ENCODE measurements at regions not wholly inside any gene's neighbourhood (a gene's known extent, or its start where the extent isn't known, plus 50 kb on each side); places are given as distances from the start of the nearest gene placed in this dataset.
"Not testable (repeated sequence)": the region's sequence is repeated elsewhere in the genome, so short reads cannot be mapped to it uniquely, and the experiment has no call there.

DNA sequence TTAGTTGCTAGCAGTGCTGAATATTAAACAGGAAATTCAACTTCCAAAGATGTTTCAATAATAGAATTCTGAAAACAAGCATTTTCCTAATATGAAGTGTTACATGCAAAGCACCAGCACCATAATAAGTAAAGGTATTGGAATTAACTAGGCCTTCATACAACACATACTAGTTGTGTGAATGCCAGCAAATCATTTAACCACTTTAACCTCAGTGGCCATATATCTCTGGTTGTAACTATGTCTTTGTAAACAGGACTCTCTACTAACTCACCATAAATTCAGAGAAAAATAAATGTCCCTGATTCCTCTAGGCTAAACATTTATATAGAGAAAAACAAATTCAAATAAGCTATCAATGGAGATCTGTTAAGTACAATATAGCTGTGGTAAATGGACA, 175.7 kb upstream of the NBPF9 start:
- not testable (repeated sequence) for DNase-seq

DNA sequence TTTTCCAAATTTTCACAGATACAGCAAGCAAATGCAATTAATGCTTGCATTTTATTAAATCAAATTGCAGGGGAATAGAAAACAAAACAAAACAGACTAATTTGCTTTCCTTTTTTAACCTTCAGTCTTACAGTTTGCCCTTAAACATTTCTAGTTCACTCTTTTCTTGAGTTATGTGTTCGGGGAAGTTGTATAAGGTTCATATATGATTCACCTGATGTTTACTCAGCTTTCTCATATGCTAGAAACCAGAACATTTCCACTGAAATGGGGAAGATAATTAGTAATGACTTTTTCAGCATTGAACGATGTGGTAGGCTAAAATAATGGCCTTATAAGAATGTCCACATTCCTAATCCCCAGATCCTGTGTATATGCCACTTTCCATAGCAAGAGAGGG, 176.2 kb upstream of the NBPF9 start:
- DNase-seq = not testable (repeated sequence)

DNA sequence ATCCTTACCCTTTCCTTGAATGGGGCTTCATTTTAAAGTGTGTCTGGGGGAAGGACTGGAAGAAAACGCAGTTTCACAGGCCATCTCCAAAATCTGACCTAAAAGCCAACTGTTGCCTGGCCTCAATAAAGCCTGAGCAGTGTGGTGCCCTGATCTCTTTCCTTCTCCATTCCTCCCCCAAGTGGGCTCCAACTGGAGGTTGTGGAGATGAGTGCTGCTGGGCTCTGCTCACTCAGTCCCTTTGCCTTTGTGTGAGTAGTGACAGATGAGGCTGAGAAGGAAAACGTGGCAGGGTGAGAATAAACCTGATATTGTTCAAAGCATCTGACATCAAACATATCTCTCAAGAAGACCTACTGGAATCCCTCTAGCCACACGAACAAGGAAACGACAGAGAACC, 181.4 kb upstream of the NBPF9 start:
- DNase-seq = not testable (repeated sequence)

DNA sequence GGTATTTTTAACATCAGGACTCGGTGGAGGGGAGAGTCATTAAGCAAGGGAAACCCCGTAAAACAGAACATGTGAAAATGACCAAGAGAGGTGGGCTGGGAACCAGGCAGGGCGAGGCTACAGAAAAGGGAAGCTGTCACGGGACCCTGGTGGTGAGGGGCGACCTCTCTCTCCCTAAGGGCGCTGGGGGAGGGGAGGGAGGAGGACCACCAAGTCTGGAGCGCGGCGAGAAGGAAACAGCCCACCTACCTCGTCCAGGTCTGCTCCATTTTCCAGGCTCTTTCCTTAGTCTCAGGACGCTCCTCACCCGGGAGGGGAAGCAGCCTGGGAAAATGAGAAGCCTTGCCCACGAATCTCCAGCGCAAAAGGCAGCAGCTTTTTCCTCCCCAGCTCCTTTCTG, 181.9 kb upstream of the NBPF9 start:
- DNase-seq = not testable (repeated sequence)

DNA sequence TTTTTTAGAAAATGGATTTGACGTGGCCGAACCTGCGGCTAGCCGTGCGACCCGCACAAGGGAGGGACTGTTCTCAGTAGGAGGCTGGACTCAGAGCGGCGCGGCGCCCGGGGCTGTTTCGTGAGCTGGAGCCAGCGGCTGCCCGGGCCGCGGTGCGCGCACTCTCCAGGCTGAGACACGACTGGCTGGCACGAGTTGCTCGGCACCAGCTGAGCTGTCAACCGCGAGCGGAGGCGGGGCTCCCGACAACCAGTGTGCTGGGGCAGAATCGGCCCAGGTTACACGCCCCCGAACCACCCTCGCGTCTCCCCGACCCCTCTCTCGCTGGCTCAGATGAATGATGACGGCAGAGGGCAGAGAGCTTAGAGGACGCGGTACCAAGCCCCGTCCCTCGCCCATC, 182.3 kb upstream of the NBPF9 start:
- DNase-seq = not testable (repeated sequence)

DNA sequence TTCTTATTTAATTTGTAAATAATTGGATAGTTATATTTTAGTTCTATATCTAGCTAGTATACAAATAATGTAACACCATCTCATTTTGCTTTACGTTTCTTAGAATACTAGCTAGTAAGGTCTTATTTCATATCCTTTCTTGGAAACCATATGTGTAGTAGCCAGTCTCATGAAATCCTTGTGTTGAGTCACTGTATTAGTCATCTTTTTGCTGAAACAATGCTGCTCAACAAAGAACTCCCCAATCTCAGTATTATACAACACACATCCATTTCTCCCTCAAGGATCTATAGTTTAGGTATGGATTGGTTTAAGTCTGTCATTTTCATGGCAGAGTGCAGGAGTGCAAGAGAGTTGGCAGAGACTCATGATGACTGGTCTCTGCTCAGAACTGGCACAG, 185.2 kb upstream of the NBPF9 start:
- not testable (repeated sequence) for DNase-seq

DNA sequence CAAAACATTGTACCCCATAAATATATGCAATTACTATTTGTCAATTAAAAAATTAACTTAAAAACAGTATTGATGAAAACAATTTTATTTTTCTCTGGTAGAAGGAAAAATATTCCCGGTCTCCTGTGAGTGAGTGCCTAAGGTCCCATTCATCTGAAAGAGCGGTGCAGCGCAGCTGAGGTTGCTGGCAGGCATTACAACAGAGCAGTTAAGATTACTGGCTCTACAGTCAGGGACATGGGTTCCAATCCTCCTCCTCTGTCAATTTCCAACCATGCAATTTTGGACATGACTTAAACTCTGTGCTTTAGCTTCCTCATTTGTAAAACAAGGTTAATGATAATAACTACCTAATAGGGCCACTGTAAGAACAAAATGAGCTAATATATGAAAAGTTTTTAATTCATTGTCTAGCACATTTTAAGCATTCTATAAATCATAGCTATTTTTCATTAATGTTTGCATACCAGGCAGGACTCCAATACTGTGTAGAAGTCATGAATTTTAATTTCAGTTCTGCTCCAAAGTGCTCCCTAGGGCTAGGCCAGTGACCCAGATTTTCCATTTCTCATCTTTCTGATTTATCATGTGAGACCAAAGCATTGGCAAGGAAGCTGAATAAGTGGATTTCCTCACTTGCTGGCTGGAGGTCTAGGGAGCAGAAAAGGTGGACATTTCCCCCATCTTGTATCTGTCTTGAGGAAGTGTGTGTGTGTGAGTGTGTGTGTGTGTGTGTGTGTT, 174.2 kb upstream of the NBPF19 start:
- not testable (repeated sequence) for DNase-seq

DNA sequence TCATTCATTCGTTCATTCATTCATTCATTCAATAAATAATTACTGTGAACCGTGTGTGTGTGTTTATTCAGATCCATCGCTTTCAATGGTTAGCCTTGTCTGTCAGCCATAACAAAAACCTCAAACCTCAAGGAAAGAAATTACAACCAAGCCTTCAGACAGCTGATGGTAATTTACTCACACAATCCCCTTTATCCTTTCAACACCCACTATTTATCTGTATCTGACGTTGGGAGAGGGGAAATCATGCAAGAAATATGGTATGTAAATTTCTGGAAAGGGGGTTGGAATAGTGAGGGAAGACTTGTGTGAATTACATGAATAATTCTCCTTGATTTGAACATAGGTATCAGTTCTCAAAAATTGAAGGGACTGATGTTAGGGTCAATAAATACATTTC, 173.6 kb upstream of the NBPF19 start:
- not testable (repeated sequence) for DNase-seq

DNA sequence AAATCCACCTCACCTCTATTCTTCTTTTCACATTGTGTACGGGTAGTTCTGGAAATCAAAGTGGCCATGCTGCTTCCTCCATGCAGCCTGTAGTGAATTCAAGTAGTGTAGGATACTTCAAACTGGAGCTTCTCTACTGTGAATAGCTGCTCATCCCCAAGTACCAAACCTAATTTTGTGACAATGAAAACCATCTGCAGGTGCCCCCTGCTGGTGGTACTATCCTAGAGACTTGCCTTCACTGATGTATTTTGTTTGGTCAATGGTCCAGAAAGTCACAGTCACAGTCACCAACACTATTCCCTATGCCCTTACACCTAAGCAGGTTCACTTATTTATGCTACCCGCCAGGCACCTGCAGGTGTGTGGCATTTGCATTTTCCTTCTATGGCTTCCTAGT, 170.0 kb upstream of the NBPF19 start:
- DNase-seq = not testable (repeated sequence)

DNA sequence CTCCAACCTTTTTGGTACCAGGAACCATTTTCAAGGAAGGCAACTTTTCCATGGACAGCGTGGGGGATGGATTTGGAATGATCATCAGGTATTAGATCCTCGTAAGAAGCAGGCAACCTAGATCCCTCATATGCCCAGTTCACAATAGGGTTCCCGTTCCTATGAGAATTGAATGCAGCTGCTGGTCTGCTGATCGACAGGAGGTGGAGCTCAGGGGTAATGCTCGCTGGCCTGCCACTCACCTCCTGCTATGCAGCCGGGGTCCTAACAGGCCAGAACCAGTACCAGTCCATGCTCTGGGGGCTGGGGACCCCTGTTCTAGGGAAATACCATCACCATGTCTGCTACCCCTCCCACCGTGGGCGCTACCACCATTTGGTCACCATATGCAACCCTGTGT, 167.2 kb upstream of the NBPF19 start:
- not testable (repeated sequence) for DNase-seq

DNA sequence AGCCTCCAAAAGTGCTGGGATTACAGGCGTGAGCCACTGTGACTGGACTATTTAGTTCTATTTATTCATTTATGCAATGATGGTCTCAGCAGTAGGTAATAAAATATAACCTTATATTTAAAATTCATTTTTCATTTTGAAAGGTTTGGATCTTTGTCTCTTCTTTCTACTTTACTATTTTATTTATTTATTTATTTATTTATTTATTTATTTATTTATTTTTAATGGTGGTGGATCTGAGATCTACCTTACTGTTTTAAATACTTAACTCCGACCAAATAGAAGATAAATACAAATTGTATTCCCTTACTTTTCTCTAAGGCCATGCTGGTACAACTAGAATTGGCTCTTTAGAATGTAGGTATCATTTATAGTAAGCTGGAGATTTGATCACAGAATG, 159.9 kb upstream of the NBPF19 start:
- DNase-seq = not testable (repeated sequence)

DNA sequence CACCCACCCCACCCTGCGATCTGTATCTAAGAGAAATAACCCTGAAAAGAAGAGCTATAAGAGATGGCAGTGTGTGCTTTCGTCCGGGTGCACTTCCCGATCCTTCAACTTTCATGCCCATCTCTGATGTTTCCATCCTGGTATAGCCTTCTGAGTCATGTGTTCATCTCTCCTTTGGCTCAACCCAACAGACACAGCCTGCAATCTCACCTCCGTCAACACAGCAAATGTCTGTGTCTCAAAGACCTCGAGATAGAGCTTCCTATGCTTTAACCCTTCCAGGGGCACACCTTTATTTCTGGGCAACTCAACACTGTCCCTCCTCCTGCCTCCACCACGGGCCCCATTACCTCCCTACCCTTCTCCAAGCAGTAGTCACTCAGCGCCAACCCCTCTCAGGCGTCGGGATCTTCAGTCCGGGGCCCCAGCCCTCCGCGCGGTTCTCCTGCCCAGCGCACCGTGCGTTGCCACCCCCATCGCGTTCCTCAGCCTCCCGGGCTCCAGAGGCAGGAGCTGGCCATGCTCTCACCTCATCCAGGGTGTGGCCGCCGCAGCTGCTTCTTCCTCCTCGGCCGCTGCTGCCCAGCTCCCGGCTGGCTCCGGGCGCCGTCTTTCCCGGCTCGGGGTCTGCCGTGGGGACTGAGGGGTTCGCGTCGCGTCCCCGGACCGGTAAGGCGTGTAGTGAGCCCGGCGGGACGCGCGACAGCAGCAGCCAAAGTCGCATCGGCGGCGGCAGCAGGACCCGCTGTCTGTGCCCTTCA, 153.7 kb upstream of the NBPF19 start:
- DNase-seq = not testable (repeated sequence)

DNA sequence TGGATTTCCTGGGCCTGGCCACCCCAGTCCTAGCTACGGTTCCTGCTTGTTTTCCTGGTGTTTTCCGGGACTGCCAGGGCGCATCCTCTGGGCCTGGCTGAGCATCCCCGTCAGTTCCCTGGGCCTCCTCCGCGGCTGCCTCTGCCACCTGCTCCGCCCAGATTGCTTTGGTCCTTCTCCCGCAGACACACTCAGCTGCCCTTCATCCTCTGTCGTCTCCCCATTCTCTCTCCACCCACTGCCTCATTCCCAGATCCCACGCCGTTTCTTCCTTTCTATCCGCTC, 153.2 kb upstream of the NBPF19 start:
- not testable (repeated sequence) for DNase-seq

DNA sequence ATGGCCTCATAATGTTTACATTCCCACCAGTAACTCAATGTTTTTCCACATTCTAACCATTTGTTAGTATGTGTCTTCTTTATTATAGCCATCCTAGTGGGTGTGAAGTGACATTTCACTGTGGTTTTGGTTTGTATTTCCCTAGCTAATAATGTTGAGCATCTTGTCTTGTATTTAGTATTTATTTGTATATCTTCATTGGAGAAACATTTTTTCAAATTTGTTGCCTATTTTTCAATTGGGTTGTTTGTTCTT, 144.8 kb upstream of the NBPF19 start:
- not testable (repeated sequence) for DNase-seq

DNA sequence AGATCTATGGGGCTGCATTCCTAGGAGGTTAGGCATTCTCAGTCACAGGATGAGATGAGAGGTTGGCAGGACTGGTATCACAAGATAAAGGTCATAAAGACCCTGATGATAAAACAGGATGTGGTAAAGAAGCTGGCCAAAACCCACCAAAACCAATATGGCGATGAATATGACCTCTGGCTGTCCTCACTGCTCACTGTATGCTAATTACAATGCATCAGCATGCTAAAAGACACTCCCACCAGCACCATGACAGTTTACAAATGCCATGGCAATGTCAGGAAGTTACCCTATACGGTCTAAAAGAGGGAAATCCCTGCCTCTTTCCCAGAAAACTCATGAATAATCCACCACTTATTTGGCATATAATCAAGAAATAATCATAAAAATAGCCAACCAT, 138.8 kb upstream of the NBPF19 start:
- not testable (repeated sequence) for DNase-seq

DNA sequence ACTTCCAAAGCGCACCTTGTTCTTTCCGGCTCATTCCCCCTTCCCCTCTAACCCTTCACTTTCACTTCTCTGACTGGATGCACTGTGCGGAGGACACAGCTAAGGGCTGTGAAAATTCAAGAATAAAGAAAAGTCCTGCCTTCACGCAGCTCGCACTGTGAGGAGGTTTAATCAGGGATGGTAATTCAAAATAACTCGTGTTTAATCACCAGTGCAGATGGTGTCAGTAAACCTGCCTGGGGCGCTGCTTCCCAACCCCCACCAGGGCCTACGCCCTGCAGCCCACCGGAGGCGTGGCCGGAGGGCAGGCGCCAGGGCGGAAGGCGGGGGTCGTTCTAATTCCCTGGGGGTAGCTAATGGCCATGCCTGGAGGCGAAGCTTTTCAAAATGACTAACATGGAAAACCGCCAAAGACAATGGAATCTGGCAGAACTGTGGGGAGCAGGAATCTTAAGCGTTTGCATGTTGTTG, 136.6 kb upstream of the NBPF19 start:
- not testable (repeated sequence) for DNase-seq

DNA sequence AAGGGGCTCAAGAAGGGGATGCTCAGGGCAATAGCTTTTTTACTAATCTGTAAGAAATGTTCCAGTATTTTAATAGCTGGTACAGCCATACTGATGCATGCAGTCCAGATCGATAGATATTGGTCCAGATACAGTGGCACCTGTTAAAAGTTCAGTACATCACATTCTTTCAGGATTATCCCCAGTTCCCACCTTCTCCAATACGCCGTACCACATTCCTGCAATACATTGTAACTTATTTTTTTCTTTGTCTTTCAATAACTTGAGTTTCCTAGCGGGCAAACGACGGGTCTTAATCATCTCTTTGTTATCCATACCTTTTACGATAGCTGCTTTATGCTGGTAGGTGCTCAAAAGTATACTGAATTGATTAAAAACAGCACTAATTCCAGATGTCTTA, 136.1 kb upstream of the NBPF19 start:
- DNase-seq = not testable (repeated sequence)

DNA sequence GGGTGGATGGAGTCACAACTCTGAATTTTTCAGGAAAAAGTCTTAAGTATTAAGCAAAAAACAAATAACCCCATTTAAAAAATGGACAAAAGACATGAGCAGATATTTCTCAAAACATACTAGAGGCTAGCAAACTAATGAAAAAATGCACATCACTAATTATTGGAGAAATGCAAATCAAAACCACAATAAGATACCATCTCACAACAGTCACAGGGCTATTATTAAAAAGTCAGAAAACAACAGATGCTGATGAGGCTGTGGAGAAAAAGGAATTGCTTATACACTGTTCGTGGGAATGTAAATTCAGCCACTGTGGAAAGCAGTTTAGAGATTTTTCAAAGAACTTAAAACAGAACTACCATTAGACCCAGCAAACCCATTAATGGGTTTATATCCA, 125.4 kb upstream of the NBPF19 start:
- DNase-seq = not testable (repeated sequence)

DNA sequence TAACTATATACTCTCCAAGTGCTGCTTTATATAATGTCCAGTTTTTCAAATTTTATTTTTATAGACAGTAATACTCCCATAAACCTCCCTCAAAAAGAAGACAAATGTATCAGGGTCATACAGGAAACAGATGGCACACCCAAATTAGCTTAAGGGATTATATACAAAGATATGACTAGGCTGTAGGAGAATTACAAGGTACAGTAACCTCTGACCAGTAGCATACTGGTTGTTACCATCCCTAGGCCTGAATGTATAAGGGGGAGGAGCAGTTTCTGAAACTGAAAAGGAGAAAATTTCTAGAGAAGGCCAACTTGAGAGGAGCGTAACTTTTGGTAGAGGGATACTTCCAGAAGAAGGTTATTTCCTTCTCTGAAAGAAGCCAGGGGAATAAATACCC, 122.6 kb upstream of the NBPF19 start:
- not testable (repeated sequence) for DNase-seq

DNA sequence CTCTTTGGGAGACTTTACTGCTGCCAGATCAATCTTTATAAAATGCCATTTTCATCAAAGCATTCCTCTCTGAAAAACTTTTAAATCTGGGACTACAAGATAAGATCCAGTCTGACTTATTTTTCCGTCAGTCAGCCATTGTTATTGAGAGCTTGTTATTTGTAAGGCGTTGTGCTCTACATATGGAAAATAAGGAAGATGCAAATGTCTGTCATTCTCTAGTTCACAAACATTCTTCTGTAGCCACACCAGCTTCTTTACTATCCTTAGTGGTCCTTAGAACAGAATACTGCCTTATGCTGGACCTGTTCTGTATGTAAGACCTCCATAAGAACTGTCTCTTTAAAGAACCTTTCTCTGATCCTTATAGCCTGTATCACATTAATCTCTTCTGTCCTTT, 120.3 kb upstream of the NBPF19 start:
- not testable (repeated sequence) for DNase-seq

DNA sequence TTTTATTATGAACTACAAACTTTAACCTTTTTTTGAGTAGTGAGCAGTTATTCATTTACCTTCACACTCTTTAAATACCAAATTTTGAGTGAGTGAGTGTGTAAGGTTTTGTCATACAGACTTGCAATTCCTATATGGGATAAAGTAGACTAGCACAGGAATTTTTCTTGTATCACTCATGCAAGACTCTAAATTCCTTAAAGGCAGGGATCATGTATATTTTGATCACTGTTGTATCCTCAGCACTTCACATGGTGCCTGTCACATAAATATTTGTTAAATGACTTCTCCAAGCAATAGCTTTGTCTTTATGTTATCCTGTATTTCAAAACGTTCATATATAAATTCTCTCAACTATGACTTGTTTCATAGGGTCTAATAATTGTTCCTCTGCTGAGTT, 119.1 kb upstream of the NBPF19 start:
- not testable (repeated sequence) for DNase-seq

DNA sequence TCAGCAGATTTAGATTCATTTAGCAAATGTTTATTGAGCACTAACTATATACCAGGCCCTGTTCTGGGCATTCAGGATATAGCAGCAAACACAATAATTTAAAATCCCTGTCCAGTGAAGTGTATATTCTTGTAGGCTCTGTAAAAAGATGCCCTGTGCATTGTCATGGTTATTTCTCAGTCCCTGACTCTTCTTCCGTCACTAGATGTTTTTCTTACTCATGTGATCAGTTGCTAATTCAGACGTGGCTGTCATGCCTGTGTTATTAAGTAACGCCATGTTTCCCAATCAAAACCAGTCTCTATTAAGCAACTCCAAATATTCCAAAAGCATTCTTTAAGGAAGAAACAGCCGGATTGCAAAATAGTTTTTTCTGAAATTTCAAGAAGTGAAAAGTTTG, 118.7 kb upstream of the NBPF19 start:
- not testable (repeated sequence) for DNase-seq

DNA sequence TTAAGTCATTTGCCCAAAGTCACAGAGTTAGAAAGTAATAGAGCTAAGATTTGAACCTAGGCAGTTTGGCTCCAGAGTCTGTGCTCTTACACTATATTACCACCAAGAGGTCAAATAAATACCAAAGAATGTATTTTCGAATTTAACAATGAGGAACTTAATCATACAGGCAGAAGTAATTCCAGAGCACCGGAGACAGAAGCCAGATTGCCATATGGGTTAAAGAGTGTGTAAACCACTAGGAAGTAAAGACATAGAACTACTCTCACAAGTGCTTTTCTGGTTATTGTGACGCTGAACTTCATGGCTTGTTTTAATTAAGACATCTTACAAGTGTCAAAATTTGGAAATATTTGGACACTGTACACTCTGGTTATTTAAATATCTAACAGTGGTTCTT, 114.5 kb upstream of the NBPF19 start:
- not testable (repeated sequence) for DNase-seq

DNA sequence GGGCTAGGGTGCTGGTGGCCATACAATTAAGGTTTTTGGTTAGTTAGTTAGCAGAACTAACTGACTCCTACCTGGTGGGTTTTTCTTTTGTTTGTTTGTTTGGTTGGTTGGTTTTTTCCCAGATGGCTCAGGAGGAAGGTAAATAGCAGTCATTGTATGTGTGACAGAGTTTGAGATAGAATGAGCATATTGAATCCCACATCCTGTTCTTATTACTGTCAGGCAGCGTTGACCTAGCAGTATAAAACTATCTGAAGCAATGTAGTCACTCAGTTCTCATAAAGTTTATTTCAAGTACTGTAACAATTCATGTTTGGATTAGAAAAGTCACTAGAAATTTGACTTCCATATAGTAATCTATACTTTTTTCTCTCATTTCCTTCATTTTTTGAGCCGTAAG, 113.5 kb upstream of the NBPF19 start:
- not testable (repeated sequence) for DNase-seq

Measured in NCI-H1105 treated with DMSO at 0.1 percent for 48 hours (cell line).